HFFc6 (cell line): ENCODE measurements at regions not wholly inside any gene's neighbourhood (a gene's known extent, or its start where the extent isn't known, plus 50 kb on each side); places are given as distances from the start of the nearest gene placed in this dataset.
A peak's percentile ranks its signal among the peaks of the same experiment; 100 is the strongest.

ENCODE experiments used
- DNase-seq: peaks from one replicate; pipeline ENCODE4 v3.0.0-alpha.2; 2018
- H3K27ac Mint-ChIP-seq: 2 replicates; pipeline ENCODE4 v1.8.0; 2020; ENCODE audit warnings: mild to moderate bottlenecking, mixed read lengths
- H3K27me3 Mint-ChIP-seq: 2 replicates; pipeline ENCODE4 v1.8.0; 2021; ENCODE audit warnings: mild to moderate bottlenecking, moderate library complexity, mixed read lengths; ENCODE audit not compliant: insufficient read depth
- H3K36me3 Mint-ChIP-seq: 2 replicates; pipeline ENCODE4 v1.8.0; 2021; ENCODE audit warnings: low read depth, mixed read lengths
- H3K4me1 Mint-ChIP-seq: 2 replicates; pipeline ENCODE4 v1.8.0; 2020; ENCODE audit warnings: low read depth, mixed read lengths
- H3K4me3 Mint-ChIP-seq: 2 replicates; pipeline ENCODE4 v1.8.0; 2020; ENCODE audit warnings: mild to moderate bottlenecking, moderate library complexity, mixed read lengths
- H3K9me3 Mint-ChIP-seq: 2 replicates; pipeline ENCODE4 v1.8.0; 2020; ENCODE audit warnings: mild to moderate bottlenecking, mixed read lengths
- TF ChIP-seq, protein P1 (sequence below): fragments of 200-600 bp; sonication (generic); IDR thresholded peaks from 2 replicates; pipeline ENCODE4 v1.5.0; 2021; ENCODE audit warnings: antibody characterized with exemption, mild to moderate bottlenecking

- H3K36me3 Mint-ChIP-seq, result no peaks in the 10 kb centered on the region
- no peak for DNase-seq
- H3K9me3 Mint-ChIP-seq, result no peaks in the 10 kb centered on the region
- peaks cover 5% of the 10 kb centered on the region for H3K27me3 Mint-ChIP-seq
- no peak overlapping the region for H3K4me3 Mint-ChIP-seq
- peaks cover 32% of the 10 kb centered on the region for H3K4me1 Mint-ChIP-seq
- H3K27ac Mint-ChIP-seq, result no peak overlapping the region
- TF ChIP-seq, protein P1, sequence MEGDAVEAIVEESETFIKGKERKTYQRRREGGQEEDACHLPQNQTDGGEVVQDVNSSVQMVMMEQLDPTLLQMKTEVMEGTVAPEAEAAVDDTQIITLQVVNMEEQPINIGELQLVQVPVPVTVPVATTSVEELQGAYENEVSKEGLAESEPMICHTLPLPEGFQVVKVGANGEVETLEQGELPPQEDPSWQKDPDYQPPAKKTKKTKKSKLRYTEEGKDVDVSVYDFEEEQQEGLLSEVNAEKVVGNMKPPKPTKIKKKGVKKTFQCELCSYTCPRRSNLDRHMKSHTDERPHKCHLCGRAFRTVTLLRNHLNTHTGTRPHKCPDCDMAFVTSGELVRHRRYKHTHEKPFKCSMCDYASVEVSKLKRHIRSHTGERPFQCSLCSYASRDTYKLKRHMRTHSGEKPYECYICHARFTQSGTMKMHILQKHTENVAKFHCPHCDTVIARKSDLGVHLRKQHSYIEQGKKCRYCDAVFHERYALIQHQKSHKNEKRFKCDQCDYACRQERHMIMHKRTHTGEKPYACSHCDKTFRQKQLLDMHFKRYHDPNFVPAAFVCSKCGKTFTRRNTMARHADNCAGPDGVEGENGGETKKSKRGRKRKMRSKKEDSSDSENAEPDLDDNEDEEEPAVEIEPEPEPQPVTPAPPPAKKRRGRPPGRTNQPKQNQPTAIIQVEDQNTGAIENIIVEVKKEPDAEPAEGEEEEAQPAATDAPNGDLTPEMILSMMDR, result no peak
These were observed 62.0 kb upstream of the IER5L start for GRCh38 chr9:129239946-129240490.

GRCh38 chr9:129237803-129238202 is 59.7 kb upstream of the IER5L start:
- DNase-seq, result no peak
- TF ChIP-seq, protein P1, result no peak
- Mint-ChIP-seq H3K4me3 (peak overlapping the region; percentile 77; the same call in 1 of the 2 replicates), H3K4me1 (peaks cover 21% of the 10 kb centered on the region), H3K36me3 (peaks cover 6% of the 10 kb centered on the region), H3K27ac (no peak overlapping the region), H3K9me3 (peaks cover 11% of the 10 kb centered on the region), H3K27me3 (peaks cover 5% of the 10 kb centered on the region)

DNA sequence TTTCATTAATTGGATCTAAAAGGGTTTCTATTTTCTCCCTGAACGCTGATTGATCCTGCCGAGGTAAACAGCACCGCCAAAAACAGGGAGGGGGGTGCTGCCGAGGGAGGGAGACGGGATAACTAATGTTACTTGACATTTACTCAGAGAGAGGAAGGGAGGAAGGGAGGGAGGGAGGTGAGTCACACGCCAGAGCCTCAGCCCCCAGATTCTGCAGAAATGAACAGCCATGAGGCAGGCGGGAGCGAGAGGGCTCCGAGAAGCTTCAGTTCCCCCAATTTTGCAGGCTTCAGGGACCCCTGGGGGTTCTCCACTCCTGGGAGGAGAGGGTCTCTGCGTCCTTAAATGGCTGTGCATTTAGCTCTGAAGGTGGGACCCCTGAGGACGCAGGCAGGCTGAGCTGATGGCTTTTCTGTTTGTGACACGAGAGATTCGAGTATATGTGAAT is 59.1 kb upstream of the IER5L start:
- DNase-seq, result peak; percentile 19
- H3K36me3 Mint-ChIP-seq, result peaks cover 12% of the 10 kb centered on the region
- H3K27ac Mint-ChIP-seq, result no peak overlapping the region
- H3K9me3 Mint-ChIP-seq, result peaks cover 16% of the 10 kb centered on the region
- TF ChIP-seq, protein P1, result no peak
- peaks cover 5% of the 10 kb centered on the region; the same call in 1 of the 2 replicates for H3K27me3 Mint-ChIP-seq
- H3K4me1 Mint-ChIP-seq, result peaks cover 15% of the 10 kb centered on the region
- peak overlapping the region; percentile 77 for H3K4me3 Mint-ChIP-seq

DNA sequence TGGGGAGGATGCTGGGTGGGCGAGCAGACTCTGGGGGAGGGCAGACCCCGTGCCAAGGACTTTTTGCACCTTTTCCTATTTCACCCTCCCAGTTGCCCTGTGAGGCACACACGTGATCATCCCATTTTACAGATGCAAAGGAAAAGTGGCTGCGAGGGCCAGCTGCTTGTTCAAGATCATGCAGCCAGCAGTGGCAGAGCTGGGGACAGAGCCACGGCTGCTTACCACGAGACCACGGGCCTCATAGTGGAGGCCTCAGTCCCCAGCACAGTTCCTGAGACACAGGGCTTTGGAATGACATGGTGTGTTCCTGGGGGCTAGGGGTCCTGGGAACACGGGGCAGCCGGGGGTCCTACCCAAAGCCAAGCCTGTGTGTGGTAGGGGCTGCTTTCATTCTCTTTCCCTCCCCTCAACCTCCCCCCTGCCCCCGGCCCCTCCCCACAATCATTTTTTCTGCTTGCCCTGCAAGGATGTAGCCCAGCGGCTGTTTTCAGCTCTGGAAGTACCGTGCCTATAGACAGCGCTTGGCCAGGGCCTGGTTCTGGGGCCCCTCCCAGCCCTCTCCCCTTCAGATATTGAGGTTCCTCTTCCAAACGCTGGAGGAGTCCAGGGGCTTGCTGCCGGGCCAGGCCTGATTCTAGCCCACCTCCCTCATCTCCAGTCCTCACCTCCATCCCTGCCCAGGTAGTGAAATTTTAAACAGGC is 58.5 kb upstream of the IER5L start:
- H3K9me3 Mint-ChIP-seq, result peaks cover 16% of the 10 kb centered on the region
- TF ChIP-seq, protein P1, result no peak
- H3K27me3 Mint-ChIP-seq, result peaks cover 5% of the 10 kb centered on the region; the same call in 1 of the 2 replicates
- no peak for DNase-seq
- H3K27ac Mint-ChIP-seq, result no peak overlapping the region
- peaks cover 14% of the 10 kb centered on the region for H3K4me1 Mint-ChIP-seq
- H3K36me3 Mint-ChIP-seq, result peaks cover 12% of the 10 kb centered on the region
- H3K4me3 Mint-ChIP-seq, result peak overlapping the region; percentile 77

DNA sequence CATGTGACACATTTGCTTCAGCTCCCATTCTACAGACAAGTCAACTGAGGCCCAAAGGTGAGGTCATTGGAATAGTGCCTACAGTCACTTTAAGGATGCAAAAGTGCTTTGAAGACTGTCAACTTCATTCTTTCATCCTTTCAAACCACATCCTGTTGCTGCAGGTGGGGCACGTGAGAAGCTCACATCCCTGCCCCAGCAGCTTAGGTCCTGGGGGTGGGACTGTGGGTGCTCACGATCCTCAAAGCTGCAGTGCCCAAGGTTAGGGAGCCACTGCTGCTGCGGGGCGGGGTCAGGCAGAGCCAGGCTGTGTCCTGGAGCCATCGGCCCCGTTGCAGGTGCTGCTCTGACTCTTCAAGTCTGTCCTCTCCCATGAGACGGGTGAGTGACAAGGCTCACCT is 57.9 kb upstream of the IER5L start:
- H3K27ac Mint-ChIP-seq, result no peak overlapping the region
- H3K4me3 Mint-ChIP-seq, result no peak overlapping the region
- peaks cover 5% of the 10 kb centered on the region; the same call in 1 of the 2 replicates for H3K27me3 Mint-ChIP-seq
- DNase-seq, result no peak
- H3K9me3 Mint-ChIP-seq, result peaks cover 16% of the 10 kb centered on the region
- TF ChIP-seq, protein P1, result no peak
- H3K4me1 Mint-ChIP-seq, result peaks cover 14% of the 10 kb centered on the region
- H3K36me3 Mint-ChIP-seq, result peaks cover 12% of the 10 kb centered on the region
